ENCODE measurements at regions not wholly inside any gene's neighbourhood (a gene's known extent, or its start where the extent isn't known, plus 50 kb on each side); places are given as distances from the start of the nearest gene placed in this dataset.

DNA sequence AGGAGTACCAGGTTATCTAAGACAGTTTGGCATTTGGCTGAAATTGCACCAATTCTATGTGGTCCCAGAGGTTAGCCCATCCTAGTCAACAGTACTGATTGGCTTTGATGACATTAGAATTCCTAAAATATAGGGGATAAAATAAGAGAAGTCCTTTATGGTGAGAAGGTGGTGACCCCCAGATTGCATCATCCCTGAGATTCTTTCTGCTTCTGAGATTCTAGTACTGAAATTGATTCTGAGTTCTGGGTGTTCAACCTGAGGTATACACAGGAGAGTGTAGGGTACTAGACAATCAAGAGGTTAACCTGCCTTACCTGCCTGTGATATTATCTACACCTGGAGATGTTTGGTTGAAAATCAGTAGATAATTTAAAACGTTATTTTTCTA is 140.9 kb upstream of the MRPS22 start:
- no peaks in the 10 kb centered on the region for H3K27me3 ChIP-seq (ENCODE audit: control insufficient read depth in 2 of 2, insufficient read depth in 2 of 2, low read length in 2 of 2)
- no peaks in the 10 kb centered on the region for H3K9me3 ChIP-seq (replicated peaks; ENCODE audit: control insufficient read depth, insufficient read depth, low read depth, low read length)
- intact Hi-C loops (cut with micrococcal nuclease) (loop anchor here (2.0 to 5.0 kb wide), 2 partner anchors 92 to 124 kb away; no protein-coding TSS in a partner anchor), in situ Hi-C loops (cut with MboI) (no loop called here)
- FAIRE-seq (no peak), ATAC-seq (no peak), DNase-seq (ENCODE audit: extremely low read depth in 1 of 4, low spot score in 3 of 4) (no peak)
- no peak overlapping the region for H3K9ac ChIP-seq (ENCODE audit: insufficient read depth in 1 of 2, low read depth in 2 of 2, low read length in 2 of 2)
- no peaks in the 10 kb centered on the region for H4K20me1 ChIP-seq (replicated peaks; ENCODE audit: control insufficient read depth, insufficient read depth, low read length)
- BruUV-seq (replicated peaks): no TSS peak
- H3K36me3 ChIP-seq (ENCODE audit: control insufficient read depth, insufficient read depth, low read length): no peaks in the 10 kb centered on the region
- POLR2A ChIA-PET: interaction anchor here (0.8 kb wide), 1 partner anchor 102 kb away, joined by 4 read pairs; no protein-coding TSS in a partner anchor
- H3K27ac ChIP-seq (ENCODE audit: extremely low read depth, low read depth, low read length): no peak overlapping the region
- CTCF ChIA-PET (ENCODE audit: low intra/inter-chr PET ratio): interaction anchor here (1.6 kb wide), 1 partner anchor 263 kb away, joined by 6 read pairs; no protein-coding TSS in a partner anchor
- no peaks in the 10 kb centered on the region for H3K9me1 ChIP-seq (ENCODE audit: control insufficient read depth, insufficient read depth, low read length)
- H3K4me3 ChIP-seq: no peak overlapping the region
- 13% methylated on average over 1 of the region's 1 CpG for WGBS (ENCODE audit: insufficient coverage, low coverage, missing lambda C conversion rate)
- H2AFZ ChIP-seq (ENCODE audit: low read depth, low read length): 0 out of 2 replicates have a peak overlapping the region, but pooled peaks have one; percentile 91
- no peaks in the 10 kb centered on the region for H3K79me2 ChIP-seq (ENCODE audit: control insufficient read depth, insufficient read depth, low read length)
- TF ChIP-seq CBFA2T3 (IDR thresholded peaks at IDR 0.05) (no peak), CEBPB (tag; IDR thresholded peaks at IDR 0.05) (peak; percentile 55), CEBPG (CRISPR knock-in tag; IDR thresholded peaks at IDR 0.05) (peak; percentile 65), CEBPG (tag; conservative IDR thresholded peaks at IDR 0.05 in 1 of 2, IDR thresholded peaks at IDR 0.05 in 1 of 2) (peak; percentile 81 to 86), ZSCAN32 (CRISPR knock-in tag; IDR thresholded peaks at IDR 0.05) (peak; percentile 22; the same call in 1 of the 2 replicates), ATF3 (IDR thresholded peaks at IDR 0.05) (peak; percentile 86), ATF3 (CRISPR knock-in tag; conservative IDR thresholded peaks at IDR 0.05) (no peak)
- TF ChIP-seq, protein P1, sequence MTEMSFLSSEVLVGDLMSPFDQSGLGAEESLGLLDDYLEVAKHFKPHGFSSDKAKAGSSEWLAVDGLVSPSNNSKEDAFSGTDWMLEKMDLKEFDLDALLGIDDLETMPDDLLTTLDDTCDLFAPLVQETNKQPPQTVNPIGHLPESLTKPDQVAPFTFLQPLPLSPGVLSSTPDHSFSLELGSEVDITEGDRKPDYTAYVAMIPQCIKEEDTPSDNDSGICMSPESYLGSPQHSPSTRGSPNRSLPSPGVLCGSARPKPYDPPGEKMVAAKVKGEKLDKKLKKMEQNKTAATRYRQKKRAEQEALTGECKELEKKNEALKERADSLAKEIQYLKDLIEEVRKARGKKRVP (CRISPR knock-in tag; IDR thresholded peaks at IDR 0.05): 0 out of 2 replicates have a peak, but pooled peaks have one; percentile 25
- no peak overlapping the region for H3K4me2 ChIP-seq (ENCODE audit: insufficient read depth, low read length)
- peaks cover 0 to 17% of the 10 kb centered on the region in 2 experiments; a peak in 3 of 5 replicates for H3K4me1 ChIP-seq (replicated peaks in 1 of 2; ENCODE audit: control insufficient read depth in 2 of 2, insufficient read depth in 2 of 2, low read length in 2 of 2)
